ENCODE measurements at regions not wholly inside any gene's neighbourhood (a gene's known extent, or its start where the extent isn't known, plus 50 kb on each side); places are given as distances from the start of the nearest gene placed in this dataset.

DNA sequence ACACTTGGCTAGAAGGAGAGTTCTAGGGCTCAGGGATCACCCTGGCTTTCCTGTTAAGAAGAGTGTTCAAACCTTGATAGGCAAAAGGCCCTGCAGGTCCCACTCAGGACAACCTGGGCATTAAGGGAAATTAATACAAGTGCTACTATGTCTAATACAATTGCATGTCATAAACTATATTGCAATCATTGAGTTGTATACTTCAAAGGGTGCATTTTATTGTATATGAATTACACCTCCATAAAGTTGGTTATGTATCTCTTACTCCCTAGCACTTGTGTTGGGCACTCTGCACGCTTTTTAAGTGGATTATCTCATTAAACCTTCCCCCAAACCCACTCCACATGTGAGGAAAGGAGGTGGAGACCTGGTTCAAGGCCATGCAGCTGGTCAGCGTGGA, 172.1 kb upstream of the GLI2 start:
- Histone ChIP-seq H3K4me1 (ENCODE audit: insufficient read depth) (peaks cover 4% of the 10 kb centered on the region; the same call in 1 of the 2 replicates), H3F3A (replicated peaks; ENCODE audit: low read depth) (no peaks in the 10 kb centered on the region)
- no peak for ATAC-seq

More for the DNA sequence above, 172.1 kb upstream of the GLI2 start:
- no peaks in the 10 kb centered on the region for H3K36me3 ChIP-seq (ENCODE audit: insufficient read depth)
- H4K20me1 ChIP-seq (replicated peaks; ENCODE audit: insufficient read depth): no peaks in the 10 kb centered on the region
- no peak for TF ChIP-seq ZNF114 (CRISPR knock-in tag; IDR thresholded peaks at IDR 0.05)
- no peak for TF ChIP-seq NANOG (IDR thresholded peaks at IDR 0.05; ENCODE audit: borderline replicate concordance)
- TF ChIP-seq POLR2AphosphoS5 (IDR thresholded peaks at IDR 0.05; ENCODE audit: low read depth): no peak
- no peak for TF ChIP-seq ZNF331 (CRISPR knock-in tag; IDR thresholded peaks at IDR 0.05; ENCODE audit: low read depth)
- TF ChIP-seq EZH2phosphoT487 (IDR thresholded peaks at IDR 0.05; ENCODE audit: unreplicated experiment): no peak
- no peak for TF ChIP-seq JUNB (IDR thresholded peaks at IDR 0.05; ENCODE audit: unreplicated experiment)
- TF ChIP-seq STAT1 (IDR thresholded peaks at IDR 0.05; ENCODE audit: unreplicated experiment): no peak
- TF ChIP-seq, protein P1, sequence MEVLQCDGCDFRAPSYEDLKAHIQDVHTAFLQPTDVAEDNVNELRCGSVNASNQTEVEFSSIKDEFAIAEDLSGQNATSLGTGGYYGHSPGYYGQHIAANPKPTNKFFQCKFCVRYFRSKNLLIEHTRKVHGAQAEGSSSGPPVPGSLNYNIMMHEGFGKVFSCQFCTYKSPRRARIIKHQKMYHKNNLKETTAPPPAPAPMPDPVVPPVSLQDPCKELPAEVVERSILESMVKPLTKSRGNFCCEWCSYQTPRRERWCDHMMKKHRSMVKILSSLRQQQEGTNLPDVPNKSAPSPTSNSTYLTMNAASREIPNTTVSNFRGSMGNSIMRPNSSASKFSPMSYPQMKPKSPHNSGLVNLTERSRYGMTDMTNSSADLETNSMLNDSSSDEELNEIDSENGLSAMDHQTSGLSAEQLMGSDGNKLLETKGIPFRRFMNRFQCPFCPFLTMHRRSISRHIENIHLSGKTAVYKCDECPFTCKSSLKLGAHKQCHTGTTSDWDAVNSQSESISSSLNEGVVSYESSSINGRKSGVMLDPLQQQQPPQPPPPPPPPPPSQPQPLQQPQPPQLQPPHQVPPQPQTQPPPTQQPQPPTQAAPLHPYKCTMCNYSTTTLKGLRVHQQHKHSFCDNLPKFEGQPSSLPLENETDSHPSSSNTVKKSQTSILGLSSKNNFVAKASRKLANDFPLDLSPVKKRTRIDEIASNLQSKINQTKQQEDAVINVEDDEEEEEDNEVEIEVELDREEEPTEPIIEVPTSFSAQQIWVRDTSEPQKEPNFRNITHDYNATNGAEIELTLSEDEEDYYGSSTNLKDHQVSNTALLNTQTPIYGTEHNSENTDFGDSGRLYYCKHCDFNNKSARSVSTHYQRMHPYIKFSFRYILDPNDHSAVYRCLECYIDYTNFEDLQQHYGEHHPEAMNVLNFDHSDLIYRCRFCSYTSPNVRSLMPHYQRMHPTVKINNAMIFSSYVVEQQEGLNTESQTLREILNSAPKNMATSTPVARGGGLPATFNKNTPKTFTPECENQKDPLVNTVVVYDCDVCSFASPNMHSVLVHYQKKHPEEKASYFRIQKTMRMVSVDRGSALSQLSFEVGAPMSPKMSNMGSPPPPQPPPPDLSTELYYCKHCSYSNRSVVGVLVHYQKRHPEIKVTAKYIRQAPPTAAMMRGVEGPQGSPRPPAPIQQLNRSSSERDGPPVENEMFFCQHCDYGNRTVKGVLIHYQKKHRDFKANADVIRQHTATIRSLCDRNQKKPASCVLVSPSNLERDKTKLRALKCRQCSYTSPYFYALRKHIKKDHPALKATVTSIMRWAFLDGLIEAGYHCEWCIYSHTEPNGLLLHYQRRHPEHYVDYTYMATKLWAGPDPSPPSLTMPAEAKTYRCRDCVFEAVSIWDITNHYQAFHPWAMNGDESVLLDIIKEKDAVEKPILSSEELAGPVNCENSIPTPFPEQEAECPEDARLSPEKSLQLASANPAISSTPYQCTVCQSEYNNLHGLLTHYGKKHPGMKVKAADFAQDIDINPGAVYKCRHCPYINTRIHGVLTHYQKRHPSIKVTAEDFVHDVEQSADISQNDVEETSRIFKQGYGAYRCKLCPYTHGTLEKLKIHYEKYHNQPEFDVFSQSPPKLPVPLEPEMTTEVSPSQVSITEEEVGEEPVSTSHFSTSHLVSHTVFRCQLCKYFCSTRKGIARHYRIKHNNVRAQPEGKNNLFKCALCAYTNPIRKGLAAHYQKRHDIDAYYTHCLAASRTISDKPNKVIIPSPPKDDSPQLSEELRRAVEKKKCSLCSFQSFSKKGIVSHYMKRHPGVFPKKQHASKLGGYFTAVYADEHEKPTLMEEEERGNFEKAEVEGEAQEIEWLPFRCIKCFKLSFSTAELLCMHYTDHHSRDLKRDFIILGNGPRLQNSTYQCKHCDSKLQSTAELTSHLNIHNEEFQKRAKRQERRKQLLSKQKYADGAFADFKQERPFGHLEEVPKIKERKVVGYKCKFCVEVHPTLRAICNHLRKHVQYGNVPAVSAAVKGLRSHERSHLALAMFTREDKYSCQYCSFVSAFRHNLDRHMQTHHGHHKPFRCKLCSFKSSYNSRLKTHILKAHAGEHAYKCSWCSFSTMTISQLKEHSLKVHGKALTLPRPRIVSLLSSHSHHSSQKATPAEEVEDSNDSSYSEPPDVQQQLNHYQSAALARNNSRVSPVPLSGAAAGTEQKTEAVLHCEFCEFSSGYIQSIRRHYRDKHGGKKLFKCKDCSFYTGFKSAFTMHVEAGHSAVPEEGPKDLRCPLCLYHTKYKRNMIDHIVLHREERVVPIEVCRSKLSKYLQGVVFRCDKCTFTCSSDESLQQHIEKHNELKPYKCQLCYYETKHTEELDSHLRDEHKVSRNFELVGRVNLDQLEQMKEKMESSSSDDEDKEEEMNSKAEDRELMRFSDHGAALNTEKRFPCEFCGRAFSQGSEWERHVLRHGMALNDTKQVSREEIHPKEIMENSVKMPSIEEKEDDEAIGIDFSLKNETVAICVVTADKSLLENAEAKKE (CRISPR knock-in tag; IDR thresholded peaks at IDR 0.05): no peak
- TF ChIP-seq CREB1 (CRISPR knock-in tag; IDR thresholded peaks at IDR 0.05; ENCODE audit: low read depth): no peak
- TF ChIP-seq, protein P2, sequence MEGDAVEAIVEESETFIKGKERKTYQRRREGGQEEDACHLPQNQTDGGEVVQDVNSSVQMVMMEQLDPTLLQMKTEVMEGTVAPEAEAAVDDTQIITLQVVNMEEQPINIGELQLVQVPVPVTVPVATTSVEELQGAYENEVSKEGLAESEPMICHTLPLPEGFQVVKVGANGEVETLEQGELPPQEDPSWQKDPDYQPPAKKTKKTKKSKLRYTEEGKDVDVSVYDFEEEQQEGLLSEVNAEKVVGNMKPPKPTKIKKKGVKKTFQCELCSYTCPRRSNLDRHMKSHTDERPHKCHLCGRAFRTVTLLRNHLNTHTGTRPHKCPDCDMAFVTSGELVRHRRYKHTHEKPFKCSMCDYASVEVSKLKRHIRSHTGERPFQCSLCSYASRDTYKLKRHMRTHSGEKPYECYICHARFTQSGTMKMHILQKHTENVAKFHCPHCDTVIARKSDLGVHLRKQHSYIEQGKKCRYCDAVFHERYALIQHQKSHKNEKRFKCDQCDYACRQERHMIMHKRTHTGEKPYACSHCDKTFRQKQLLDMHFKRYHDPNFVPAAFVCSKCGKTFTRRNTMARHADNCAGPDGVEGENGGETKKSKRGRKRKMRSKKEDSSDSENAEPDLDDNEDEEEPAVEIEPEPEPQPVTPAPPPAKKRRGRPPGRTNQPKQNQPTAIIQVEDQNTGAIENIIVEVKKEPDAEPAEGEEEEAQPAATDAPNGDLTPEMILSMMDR (conservative IDR thresholded peaks at IDR 0.05; ENCODE audit: low read depth in 2 of 2): no peak
- no peak for TF ChIP-seq EZH2 (IDR thresholded peaks at IDR 0.05; ENCODE audit: low read depth, unreplicated experiment)
- TF ChIP-seq, protein P3, sequence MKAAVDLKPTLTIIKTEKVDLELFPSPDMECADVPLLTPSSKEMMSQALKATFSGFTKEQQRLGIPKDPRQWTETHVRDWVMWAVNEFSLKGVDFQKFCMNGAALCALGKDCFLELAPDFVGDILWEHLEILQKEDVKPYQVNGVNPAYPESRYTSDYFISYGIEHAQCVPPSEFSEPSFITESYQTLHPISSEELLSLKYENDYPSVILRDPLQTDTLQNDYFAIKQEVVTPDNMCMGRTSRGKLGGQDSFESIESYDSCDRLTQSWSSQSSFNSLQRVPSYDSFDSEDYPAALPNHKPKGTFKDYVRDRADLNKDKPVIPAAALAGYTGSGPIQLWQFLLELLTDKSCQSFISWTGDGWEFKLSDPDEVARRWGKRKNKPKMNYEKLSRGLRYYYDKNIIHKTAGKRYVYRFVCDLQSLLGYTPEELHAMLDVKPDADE (IDR thresholded peaks at IDR 0.05): no peak
- TF ChIP-seq, protein P4, sequence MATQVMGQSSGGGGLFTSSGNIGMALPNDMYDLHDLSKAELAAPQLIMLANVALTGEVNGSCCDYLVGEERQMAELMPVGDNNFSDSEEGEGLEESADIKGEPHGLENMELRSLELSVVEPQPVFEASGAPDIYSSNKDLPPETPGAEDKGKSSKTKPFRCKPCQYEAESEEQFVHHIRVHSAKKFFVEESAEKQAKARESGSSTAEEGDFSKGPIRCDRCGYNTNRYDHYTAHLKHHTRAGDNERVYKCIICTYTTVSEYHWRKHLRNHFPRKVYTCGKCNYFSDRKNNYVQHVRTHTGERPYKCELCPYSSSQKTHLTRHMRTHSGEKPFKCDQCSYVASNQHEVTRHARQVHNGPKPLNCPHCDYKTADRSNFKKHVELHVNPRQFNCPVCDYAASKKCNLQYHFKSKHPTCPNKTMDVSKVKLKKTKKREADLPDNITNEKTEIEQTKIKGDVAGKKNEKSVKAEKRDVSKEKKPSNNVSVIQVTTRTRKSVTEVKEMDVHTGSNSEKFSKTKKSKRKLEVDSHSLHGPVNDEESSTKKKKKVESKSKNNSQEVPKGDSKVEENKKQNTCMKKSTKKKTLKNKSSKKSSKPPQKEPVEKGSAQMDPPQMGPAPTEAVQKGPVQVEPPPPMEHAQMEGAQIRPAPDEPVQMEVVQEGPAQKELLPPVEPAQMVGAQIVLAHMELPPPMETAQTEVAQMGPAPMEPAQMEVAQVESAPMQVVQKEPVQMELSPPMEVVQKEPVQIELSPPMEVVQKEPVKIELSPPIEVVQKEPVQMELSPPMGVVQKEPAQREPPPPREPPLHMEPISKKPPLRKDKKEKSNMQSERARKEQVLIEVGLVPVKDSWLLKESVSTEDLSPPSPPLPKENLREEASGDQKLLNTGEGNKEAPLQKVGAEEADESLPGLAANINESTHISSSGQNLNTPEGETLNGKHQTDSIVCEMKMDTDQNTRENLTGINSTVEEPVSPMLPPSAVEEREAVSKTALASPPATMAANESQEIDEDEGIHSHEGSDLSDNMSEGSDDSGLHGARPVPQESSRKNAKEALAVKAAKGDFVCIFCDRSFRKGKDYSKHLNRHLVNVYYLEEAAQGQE (IDR thresholded peaks at IDR 0.05; ENCODE audit: unreplicated experiment): no peak
- H3K27me3 Mint-ChIP-seq (ENCODE audit: insufficient read depth, low read depth, poor library complexity): peaks cover 18% of the 10 kb centered on the region
- H3K4me3 ChIP-seq: no peak overlapping the region
- peaks cover 9% of the 10 kb centered on the region; the same call in 2 of the 3 replicates for H3K4me1 Mint-ChIP-seq
- no peak overlapping the region for H3K4me2 ChIP-seq
- no peak overlapping the region for H3K4me3 Mint-ChIP-seq
- H3K27ac Mint-ChIP-seq: no peak overlapping the region
- H3K36me3 Mint-ChIP-seq (ENCODE audit: low read depth): no peaks in the 10 kb centered on the region
- H3K27ac ChIP-seq (ENCODE audit: low read depth): no peak overlapping the region
- no peak for DNase-seq (ENCODE audit: low spot score)
- no peaks in the 10 kb centered on the region for H3K9me3 Mint-ChIP-seq
- H3K9me2 ChIP-seq (ENCODE audit: insufficient read depth): no peaks in the 10 kb centered on the region
- H2AFZ ChIP-seq: no peak overlapping the region
- H3K27me3 ChIP-seq (ENCODE audit: insufficient read depth): no peaks in the 10 kb centered on the region
- H3K79me2 ChIP-seq (replicated peaks; ENCODE audit: insufficient read depth): no peaks in the 10 kb centered on the region
